ENCODE measurements at regions not wholly inside any gene's neighbourhood (a gene's known extent, or its start where the extent isn't known, plus 50 kb on each side); places are given as distances from the start of the nearest gene placed in this dataset.

GRCh38 chr7:48728799-48729198 is 195.5 kb upstream of the CDC14C start:
- H3K27ac ChIP-seq (ENCODE audit: low read depth in 2 of 2, low read length in 1 of 2) = no peak overlapping the region
- H3K4me1 ChIP-seq (ENCODE audit: control insufficient read depth in 1 of 2, insufficient read depth in 2 of 2, low read depth in 1 of 2, low read length in 1 of 2) = no peaks in the 10 kb centered on the region
- no peaks in the 10 kb centered on the region for H3K9me2 ChIP-seq
- H2AFZ ChIP-seq (ENCODE audit: low read depth) = no peak overlapping the region
- no peaks in the 10 kb centered on the region for H3K9me3 ChIP-seq
- 0% methylated on average over 3 of the region's 3 CpGs for WGBS (ENCODE audit: low lambda C conversion rate)
- H3K4me3 ChIP-seq (ENCODE audit: low read depth in 2 of 2, low read length in 1 of 2) = no peak overlapping the region
- no peaks in the 10 kb centered on the region for H3F3A ChIP-seq (replicated peaks; ENCODE audit: insufficient read depth)
- no peak overlapping the region for H3K4me2 ChIP-seq
- no peak for DNase-seq
- H4K20me1 ChIP-seq (ENCODE audit: insufficient read depth) = no peaks in the 10 kb centered on the region
- H3K27me3 ChIP-seq (ENCODE audit: insufficient read depth) = no peaks in the 10 kb centered on the region
- ChIA-PET CTCF (no interaction called here), POLR2A (no interaction called here)
- TF ChIP-seq RCOR1 (IDR thresholded peaks at IDR 0.05; ENCODE audit: low read length) (no peak), USF1 (IDR thresholded peaks at IDR 0.05; ENCODE audit: borderline replicate concordance, low read depth) (no peak), MAX (IDR thresholded peaks at IDR 0.05; ENCODE audit: low read depth) (no peak), CTCF (IDR thresholded peaks at IDR 0.05) (no peak), SIN3A (IDR thresholded peaks at IDR 0.05; ENCODE audit: borderline replicate concordance, low read depth, low read length) (no peak), GABPA (IDR thresholded peaks at IDR 0.05; ENCODE audit: low read depth) (no peak), JUND (IDR thresholded peaks at IDR 0.05) (no peak), ELF1 (IDR thresholded peaks at IDR 0.05) (no peak), EZH2phosphoT487 (IDR thresholded peaks at IDR 0.05; ENCODE audit: borderline replicate concordance, low read depth) (no peak), NFIC (IDR thresholded peaks at IDR 0.05; ENCODE audit: borderline replicate concordance) (no peak), NRF1 (IDR thresholded peaks at IDR 0.05; ENCODE audit: low read depth, low read length) (no peak), RXRA (IDR thresholded peaks at IDR 0.05; ENCODE audit: borderline replicate concordance, low read depth) (no peak), TEAD4 (IDR thresholded peaks at IDR 0.05; ENCODE audit: borderline replicate concordance, insufficient read depth) (no peak), SMC3 (IDR thresholded peaks at IDR 0.05; ENCODE audit: low read depth, low read length) (no peak), RAD21 (IDR thresholded peaks at IDR 0.05; ENCODE audit: low read length) (no peak), MEF2A (IDR thresholded peaks at IDR 0.05; ENCODE audit: borderline replicate concordance, low read depth) (no peak), REST (IDR thresholded peaks at IDR 0.05; ENCODE audit: low read depth, low read length) (no peak), PBX3 (IDR thresholded peaks at IDR 0.05) (no peak)
- no peaks in the 10 kb centered on the region for H3K36me3 ChIP-seq (replicated peaks in 1 of 2; ENCODE audit: control insufficient read depth in 1 of 2, insufficient read depth in 2 of 2, low read length in 1 of 2)
- no peaks in the 10 kb centered on the region for H3K79me2 ChIP-seq (ENCODE audit: insufficient read depth)
- no peak overlapping the region for H3K9ac ChIP-seq

All from SK-N-SH (cell line).